ENCODE measurements at regions not wholly inside any gene's neighbourhood (a gene's known extent, or its start where the extent isn't known, plus 50 kb on each side); places are given as distances from the start of the nearest gene placed in this dataset.
A peak's percentile ranks its signal among the peaks of the same experiment; 100 is the strongest.

GRCh38 chr5:173794901-173795416 lies 93.2 kb upstream of the CPEB4 start:
- ChIA-PET CTCF (no interaction called here), POLR2A (ENCODE audit: low non-redundant PET) (no interaction called here)
- DNase-seq (ENCODE audit: low spot score) = no peak
- H3K27ac ChIP-seq = peak overlapping the region; percentile 49
- no peak for TF ChIP-seq CTCF (conservative IDR thresholded peaks at IDR 0.05; ENCODE audit: low read depth)

- no peak overlapping the region for H3K27ac ChIP-seq
- CTCF ChIA-PET = no interaction called here
- no peak for DNase-seq (ENCODE audit: low spot score)
- POLR2A ChIA-PET (ENCODE audit: low non-redundant PET) = no interaction called here
- TF ChIP-seq CTCF (conservative IDR thresholded peaks at IDR 0.05; ENCODE audit: low read depth) = no peak
Measured at GRCh38 chr5:173795601-173796000, 92.5 kb upstream of the CPEB4 start.

- POLR2A ChIA-PET (ENCODE audit: low non-redundant PET) = no interaction called here
- no peak for DNase-seq (ENCODE audit: low spot score)
- no peak overlapping the region for H3K27ac ChIP-seq
- CTCF ChIA-PET = no interaction called here
- TF ChIP-seq CTCF (conservative IDR thresholded peaks at IDR 0.05; ENCODE audit: low read depth) = no peak
Measured at GRCh38 chr5:173796721-173797495, 91.2 kb upstream of the CPEB4 start.

- TF ChIP-seq CTCF (conservative IDR thresholded peaks at IDR 0.05; ENCODE audit: low read depth) = no peak
- ChIA-PET POLR2A (ENCODE audit: low non-redundant PET) (no interaction called here), CTCF (no interaction called here)
- no peak overlapping the region for H3K27ac ChIP-seq
- DNase-seq (ENCODE audit: low spot score) = no peak
Measured at GRCh38 chr5:173798127-173798810, 89.9 kb upstream of the CPEB4 start.

DNA sequence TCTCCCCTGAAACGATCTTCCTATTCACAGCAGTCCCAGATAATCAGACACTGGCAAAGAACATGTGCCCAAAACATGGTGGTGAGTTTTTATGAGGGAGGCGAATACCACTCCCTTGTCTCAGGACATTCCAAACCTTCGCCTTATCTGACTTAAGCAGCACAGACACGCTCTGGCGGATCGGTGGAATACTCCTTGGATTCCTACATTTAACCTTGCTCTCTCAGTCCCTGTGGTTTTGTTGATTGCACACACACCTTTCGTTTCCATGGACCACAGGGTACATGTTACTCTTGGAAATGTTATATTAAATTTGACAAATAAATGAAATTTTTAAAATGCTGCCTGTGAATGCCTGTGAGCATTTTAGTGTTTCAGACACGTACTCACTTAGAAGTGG lies 87.8 kb upstream of the CPEB4 start:
- ChIA-PET POLR2A (ENCODE audit: low non-redundant PET) (no interaction called here), CTCF (no interaction called here)
- DNase-seq (ENCODE audit: low spot score) = no peak
- no peak for TF ChIP-seq CTCF (conservative IDR thresholded peaks at IDR 0.05; ENCODE audit: low read depth)
- H3K27ac ChIP-seq = no peak overlapping the region; the same call in 1 of the 2 replicates

GRCh38 chr5:173801006-173801405 lies 87.1 kb upstream of the CPEB4 start:
- TF ChIP-seq CTCF (conservative IDR thresholded peaks at IDR 0.05; ENCODE audit: low read depth) = no peak
- ChIA-PET POLR2A (ENCODE audit: low non-redundant PET) (no interaction called here), CTCF (interaction anchor here (0.7 kb wide), 1 partner anchor 194 kb away, joined by 3 read pairs; no protein-coding TSS in a partner anchor)
- no peak overlapping the region; the same call in 1 of the 2 replicates for H3K27ac ChIP-seq
- DNase-seq (ENCODE audit: low spot score) = no peak
